Mesendoderm (in vitro differentiated cells): ENCODE measurements at regions not wholly inside any gene's neighbourhood (a gene's known extent, or its start where the extent isn't known, plus 50 kb on each side); places are given as distances from the start of the nearest gene placed in this dataset.

Experiments
- DNase-seq: peaks from one replicate; pipeline ENCODE4 v3.0.0; 2013
- H2AK5ac ChIP-seq: 2 replicates; pipeline ENCODE4 v1.6.1; 2013; ENCODE audit warnings: low read length, inconsistent platforms
- H2BK120ac ChIP-seq: 2 replicates; pipeline ENCODE4 v1.6.1; 2013; ENCODE audit warnings: low read depth, mild to moderate bottlenecking, low read length, moderate library complexity, mixed read lengths
- H2BK15ac ChIP-seq: replicated peaks from 2 replicates; pipeline ENCODE4 v1.6.1; 2013; ENCODE audit warnings: low read depth, mild to moderate bottlenecking, moderate library complexity
- H2BK5ac ChIP-seq: 2 replicates; pipeline ENCODE4 v1.6.1; 2013; ENCODE audit warnings: low read length, inconsistent platforms
- H3K18ac ChIP-seq: 2 replicates; pipeline ENCODE4 v1.6.1; 2013; ENCODE audit warnings: mild to moderate bottlenecking, low read length, mixed read lengths
- H3K23ac ChIP-seq: one replicate; pipeline ENCODE4 v1.6.1; 2013; ENCODE audit warnings: low read length
- H3K27ac ChIP-seq: 2 replicates; pipeline ENCODE4 v1.5.1; 2013; ENCODE audit warnings: low read depth, mild to moderate bottlenecking, inconsistent platforms, low read length, moderate library complexity
- H3K27me3 ChIP-seq: 2 replicates; pipeline ENCODE4 v1.6.1; 2013; ENCODE audit warnings: low read length, control low read depth, mild to moderate bottlenecking, inconsistent platforms; ENCODE audit not compliant: insufficient read depth, poor library complexity
- H3K36me3 ChIP-seq: 2 replicates; pipeline ENCODE4 v1.6.1; 2013; ENCODE audit warnings: low read length, inconsistent platforms; ENCODE audit not compliant: control insufficient read depth, insufficient read depth
- H3K4ac ChIP-seq: one replicate; pipeline ENCODE4 v1.6.1; 2013; ENCODE audit warnings: low read depth, mild to moderate bottlenecking, low read length, moderate library complexity
- H3K4me1 ChIP-seq: 2 replicates; pipeline ENCODE4 v1.6.1; 2013; ENCODE audit warnings: low read depth, low read length, inconsistent platforms; ENCODE audit not compliant: control insufficient read depth
- H3K4me2 ChIP-seq: 2 replicates; pipeline ENCODE4 v1.6.1; 2013; ENCODE audit warnings: low read length
- H3K4me3 ChIP-seq: 2 replicates; pipeline ENCODE4 v1.5.1; 2013; ENCODE audit warnings: mild to moderate bottlenecking, low read length
- H3K56ac ChIP-seq: one replicate; pipeline ENCODE4 v1.6.1; 2013; ENCODE audit warnings: low read length
- H3K79me1 ChIP-seq: 2 replicates; pipeline ENCODE4 v1.6.1; 2013; ENCODE audit warnings: low read length, inconsistent platforms
- H3K79me2 ChIP-seq: 2 replicates; pipeline ENCODE4 v1.6.1; 2013; ENCODE audit warnings: mild to moderate bottlenecking, low read length; ENCODE audit not compliant: control insufficient read depth, insufficient read depth
- H3K9ac ChIP-seq: 2 replicates; pipeline ENCODE4 v1.6.1; 2013; ENCODE audit warnings: low read length, inconsistent platforms
- H4K5ac ChIP-seq: one replicate; pipeline ENCODE4 v1.6.1; 2013; ENCODE audit warnings: low read length
- H4K8ac ChIP-seq: one replicate; pipeline ENCODE4 v1.6.1; 2013; ENCODE audit warnings: low read depth, mild to moderate bottlenecking, control low read depth, low read length, moderate library complexity
- WGBS: extraction: QIAGEN DNeasy Blood & Tissue Kit; methylation state at CpG from one replicate; pipeline ENCODE4 v1.1.7; 2013; ENCODE audit warnings: low lambda C conversion rate, missing lambda C conversion rate; ENCODE audit not compliant: insufficient coverage; ENCODE audit errors: extremely low coverage; 5-methylcytosine and 5-hydroxymethylcytosine counted together

GRCh38 chr2:181752301-181752700, 72.0 kb upstream of the NEUROD1 start:
- no peak overlapping the region for H3K18ac ChIP-seq
- no peak overlapping the region for H2BK120ac ChIP-seq
- no CpG with 5 or more reads among the region's 1 CpG for WGBS
- no peaks in the 10 kb centered on the region for H3K27me3 ChIP-seq
- H3K27ac ChIP-seq = no peak overlapping the region
- no peak overlapping the region for H2BK15ac ChIP-seq
- H3K36me3 ChIP-seq = no peaks in the 10 kb centered on the region
- no peak overlapping the region for H3K56ac ChIP-seq
- no peak overlapping the region for H3K4ac ChIP-seq
- H3K9ac ChIP-seq = no peak overlapping the region
- no peak for DNase-seq
- no peaks in the 10 kb centered on the region for H3K79me2 ChIP-seq
- no peak overlapping the region for H3K4me3 ChIP-seq
- no peak overlapping the region for H4K5ac ChIP-seq
- H3K79me1 ChIP-seq = no peaks in the 10 kb centered on the region
- H3K4me1 ChIP-seq = peaks cover 3% of the 10 kb centered on the region
- no peak overlapping the region for H2BK5ac ChIP-seq
- no peak overlapping the region for H4K8ac ChIP-seq
- H3K23ac ChIP-seq = no peak overlapping the region
- no peak overlapping the region for H3K4me2 ChIP-seq
- H2AK5ac ChIP-seq = no peak overlapping the region

GRCh38 chr2:181753686-181754085, 73.4 kb upstream of the NEUROD1 start:
- no peak overlapping the region for H2BK5ac ChIP-seq
- peak overlapping the region; percentile 94 for H3K18ac ChIP-seq
- no peak overlapping the region for H3K27ac ChIP-seq
- no peaks in the 10 kb centered on the region for H3K79me1 ChIP-seq
- H3K56ac ChIP-seq = no peak overlapping the region
- no peak overlapping the region for H4K5ac ChIP-seq
- no peak overlapping the region for H2AK5ac ChIP-seq
- H3K4me2 ChIP-seq = no peak overlapping the region
- H3K4me3 ChIP-seq = no peak overlapping the region
- no peak overlapping the region for H2BK15ac ChIP-seq
- H4K8ac ChIP-seq = peak overlapping the region; percentile 84
- no peak overlapping the region for H3K23ac ChIP-seq
- H2BK120ac ChIP-seq = no peak overlapping the region
- H3K27me3 ChIP-seq = no peaks in the 10 kb centered on the region
- no peaks in the 10 kb centered on the region for H3K36me3 ChIP-seq
- WGBS = 100% methylated on average over 1 of the region's 4 CpGs
- H3K79me2 ChIP-seq = no peaks in the 10 kb centered on the region
- H3K4ac ChIP-seq = peak overlapping the region; percentile 36
- no peak for DNase-seq
- no peak overlapping the region for H3K9ac ChIP-seq
- peaks cover 3% of the 10 kb centered on the region for H3K4me1 ChIP-seq

GRCh38 chr2:181754105-181754504, 73.8 kb upstream of the NEUROD1 start:
- Histone ChIP-seq H2BK15ac (no peak overlapping the region), H3K79me1 (no peaks in the 10 kb centered on the region), H4K5ac (no peak overlapping the region), H3K9ac (no peak overlapping the region), H3K56ac (no peak overlapping the region), H4K8ac (no peak overlapping the region), H2BK5ac (no peak overlapping the region), H3K4me2 (no peak overlapping the region), H3K36me3 (no peaks in the 10 kb centered on the region), H3K4ac (no peak overlapping the region), H3K23ac (no peak overlapping the region), H3K4me3 (no peak overlapping the region), H3K4me1 (peaks cover 3% of the 10 kb centered on the region), H2AK5ac (no peak overlapping the region), H3K79me2 (no peaks in the 10 kb centered on the region), H3K18ac (no peak overlapping the region), H3K27me3 (no peaks in the 10 kb centered on the region), H3K27ac (no peak overlapping the region), H2BK120ac (no peak overlapping the region)
- no peak for DNase-seq
- 100% methylated on average over 1 of the region's 3 CpGs for WGBS

GRCh38 chr2:181755181-181755580, 74.9 kb upstream of the NEUROD1 start:
- Histone ChIP-seq H2BK120ac (no peak overlapping the region), H2BK15ac (no peak overlapping the region), H3K79me2 (no peaks in the 10 kb centered on the region)

GRCh38 chr2:181760521-181760920, 80.2 kb upstream of the NEUROD1 start:
- Histone ChIP-seq H3K79me1 (no peaks in the 10 kb centered on the region), H3K9ac (no peak overlapping the region), H3K4ac (no peak overlapping the region), H4K5ac (no peak overlapping the region), H3K27me3 (no peaks in the 10 kb centered on the region), H3K4me3 (no peak overlapping the region), H3K79me2 (no peaks in the 10 kb centered on the region), H2BK5ac (no peak overlapping the region), H2BK120ac (no peak overlapping the region), H3K18ac (no peak overlapping the region), H3K56ac (no peak overlapping the region), H2AK5ac (no peak overlapping the region), H3K4me1 (peaks cover 9% of the 10 kb centered on the region), H4K8ac (no peak overlapping the region), H3K27ac (no peak overlapping the region), H3K4me2 (no peak overlapping the region), H3K23ac (no peak overlapping the region), H3K36me3 (no peaks in the 10 kb centered on the region), H2BK15ac (no peak overlapping the region)
- WGBS = no CpG with 5 or more reads among the region's 2 CpGs
- DNase-seq = no peak

More at GRCh38 chr2:181755181-181755580, 74.9 kb upstream of the NEUROD1 start:
- Histone ChIP-seq H2BK5ac (no peak overlapping the region), H3K4me2 (no peak overlapping the region), H2AK5ac (no peak overlapping the region), H3K4me1 (peaks cover 3% of the 10 kb centered on the region), H3K18ac (no peak overlapping the region), H3K27me3 (no peaks in the 10 kb centered on the region), H3K56ac (no peak overlapping the region), H3K4ac (no peak overlapping the region), H3K4me3 (no peak overlapping the region), H3K9ac (no peak overlapping the region), H3K27ac (no peak overlapping the region), H4K5ac (no peak overlapping the region), H3K23ac (no peak overlapping the region), H4K8ac (no peak overlapping the region), H3K79me1 (no peaks in the 10 kb centered on the region), H3K36me3 (no peaks in the 10 kb centered on the region)
- no peak for DNase-seq

- Histone ChIP-seq H3K27me3 (no peaks in the 10 kb centered on the region), H2BK120ac (no peak overlapping the region), H3K23ac (no peak overlapping the region), H3K4me1 (peaks cover 9% of the 10 kb centered on the region), H3K4me3 (no peak overlapping the region), H3K9ac (no peak overlapping the region), H2BK15ac (no peak overlapping the region), H2AK5ac (no peak overlapping the region), H3K56ac (no peak overlapping the region), H3K79me1 (no peaks in the 10 kb centered on the region), H3K27ac (no peak overlapping the region), H4K5ac (no peak overlapping the region), H3K4ac (no peak overlapping the region), H3K36me3 (no peaks in the 10 kb centered on the region), H3K4me2 (no peak overlapping the region), H3K79me2 (no peaks in the 10 kb centered on the region), H2BK5ac (no peak overlapping the region), H4K8ac (no peak overlapping the region), H3K18ac (no peak overlapping the region)
- DNase-seq = no peak
- no CpG with 5 or more reads among the region's 2 CpGs for WGBS
These were observed 80.9 kb upstream of the NEUROD1 start for GRCh38 chr2:181761175-181761574.
